Activated T-helper 1 cell treated with anti-CD3 and anti-CD28 coated beads, Interleukin-12 subunit alpha, Interleukin-12 subunit beta, Interleukin-2, Interleukin-4 antibody, amounts not matched to agents 30 ng/mL and 10 ng/mL and 1 ng/mL, durations not matched to agents 14 hours and 24 hours and 36 hours (primary cell): ENCODE measurements at regions not wholly inside any gene's neighbourhood (a gene's known extent, or its start where the extent isn't known, plus 50 kb on each side); places are given as distances from the start of the nearest gene placed in this dataset.
"Not testable (repeated sequence)": the region's sequence is repeated elsewhere in the genome, so short reads cannot be mapped to it uniquely, and the experiment has no call there.

Experiments used
- DNase-seq: peaks from one replicate; pipeline ENCODE4 v3.0.0; 2021; ENCODE audit warnings: low spot score
- H3K27ac Mint-ChIP-seq: one replicate; pipeline ENCODE4 v1.8.0; 2021; ENCODE audit warnings: mild to moderate bottlenecking, mixed read lengths
- H3K27me3 Mint-ChIP-seq: one replicate; pipeline ENCODE4 v1.8.0; 2022; ENCODE audit warnings: mild to moderate bottlenecking, moderate library complexity, mixed read lengths; ENCODE audit not compliant: insufficient read depth
- H3K36me3 Mint-ChIP-seq: one replicate; pipeline ENCODE4 v1.8.0; 2021; ENCODE audit warnings: low read depth, mixed read lengths
- H3K4me1 Mint-ChIP-seq: one replicate; pipeline ENCODE4 v1.8.0; 2021; ENCODE audit warnings: low read depth, mixed read lengths
- H3K4me3 Mint-ChIP-seq: one replicate; pipeline ENCODE4 v1.8.0; 2021; ENCODE audit warnings: mild to moderate bottlenecking, moderate library complexity, mixed read lengths
- H3K9me3 Mint-ChIP-seq: one replicate; pipeline ENCODE4 v1.8.0; 2021; ENCODE audit warnings: mixed read lengths
- intact Hi-C: fragments of 100-400 bp; cut with micrococcal nuclease; formaldehyde crosslinking; loops from one replicate; pipeline ENCODE4 v1.15.1; 2024

- intact Hi-C loops: no loop called here
- Mint-ChIP-seq H3K36me3 (no peaks in the 10 kb centered on the region), H3K4me1 (no peaks in the 10 kb centered on the region)
Observed at GRCh38 chrX:150062292-150063137, 124.2 kb upstream of the EOLA2 start.

DNA sequence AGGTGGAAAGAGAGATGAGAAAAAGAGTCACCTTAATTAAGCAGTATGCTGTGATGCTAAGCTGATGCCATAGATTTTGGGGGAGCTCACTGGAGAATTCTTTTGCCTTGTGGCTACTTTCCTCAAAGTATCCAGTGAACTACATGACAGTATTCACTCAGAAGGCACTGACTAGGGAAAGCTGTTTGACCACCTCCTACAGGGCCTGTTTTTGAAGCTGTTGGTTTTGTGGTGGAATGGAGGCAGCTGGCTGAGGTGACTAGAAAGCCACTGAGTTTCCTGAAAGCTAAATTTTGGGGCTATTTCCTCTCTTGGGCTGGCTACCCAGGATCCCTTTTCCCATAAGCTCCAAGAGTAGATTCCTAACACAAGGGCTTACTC is 124.8 kb upstream of the EOLA2 start:
- intact Hi-C loops: no loop called here
- no peaks in the 10 kb centered on the region for H3K36me3 Mint-ChIP-seq
- peaks cover 5% of the 10 kb centered on the region for H3K27me3 Mint-ChIP-seq
- DNase-seq: no peak
- no peaks in the 10 kb centered on the region for H3K4me1 Mint-ChIP-seq
- H3K9me3 Mint-ChIP-seq: no peaks in the 10 kb centered on the region
- no peak overlapping the region for H3K27ac Mint-ChIP-seq
- no peak overlapping the region for H3K4me3 Mint-ChIP-seq

More at GRCh38 chrX:150062292-150063137, 124.2 kb upstream of the EOLA2 start:
- H3K27ac Mint-ChIP-seq: no peak overlapping the region
- H3K27me3 Mint-ChIP-seq: peaks cover 5% of the 10 kb centered on the region
- no peak for DNase-seq
- no peak overlapping the region for H3K4me3 Mint-ChIP-seq
- H3K9me3 Mint-ChIP-seq: no peaks in the 10 kb centered on the region

DNA sequence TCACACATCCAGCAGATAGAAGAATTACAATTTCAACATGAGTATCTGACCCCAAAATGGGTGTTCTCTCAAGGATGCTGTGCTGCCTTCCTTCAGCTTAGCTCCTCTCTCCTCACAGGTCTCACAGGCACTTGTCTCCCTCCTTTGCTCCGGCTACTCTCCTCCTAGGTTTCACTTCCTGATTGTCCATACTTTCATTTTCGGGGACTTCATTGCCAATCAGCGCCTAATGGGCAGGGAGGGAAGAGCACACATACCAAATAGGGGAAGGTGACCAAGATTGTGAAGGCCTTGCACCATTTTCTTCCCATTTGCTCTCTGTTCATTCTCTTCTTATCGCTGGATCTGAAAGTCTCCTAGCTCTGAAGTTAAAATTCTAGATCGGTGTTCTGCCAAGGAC is 125.4 kb upstream of the EOLA2 start:
- Mint-ChIP-seq H3K4me3 (no peak overlapping the region), H3K4me1 (no peaks in the 10 kb centered on the region), H3K27ac (no peak overlapping the region), H3K9me3 (no peaks in the 10 kb centered on the region), H3K27me3 (peaks cover 2% of the 10 kb centered on the region), H3K36me3 (no peaks in the 10 kb centered on the region)
- no peak for DNase-seq
- intact Hi-C loops: no loop called here

GRCh38 chrX:150074175-150074574 is 135.9 kb upstream of the EOLA2 start:
- Mint-ChIP-seq H3K36me3 (no peaks in the 10 kb centered on the region), H3K9me3 (no peaks in the 10 kb centered on the region), H3K4me1 (no peaks in the 10 kb centered on the region), H3K4me3 (no peak overlapping the region), H3K27me3 (peaks cover 2% of the 10 kb centered on the region), H3K27ac (no peak overlapping the region)
- intact Hi-C loops: no loop called here
- no peak for DNase-seq

- Mint-ChIP-seq H3K36me3 (no peaks in the 10 kb centered on the region), H3K4me1 (no peaks in the 10 kb centered on the region), H3K4me3 (no peak overlapping the region), H3K27me3 (peaks cover 2% of the 10 kb centered on the region), H3K27ac (no peak overlapping the region), H3K9me3 (no peaks in the 10 kb centered on the region)
- DNase-seq: no peak
- intact Hi-C loops: no loop called here
Observed at GRCh38 chrX:150080497-150080896, 142.2 kb upstream of the EOLA2 start.

DNA sequence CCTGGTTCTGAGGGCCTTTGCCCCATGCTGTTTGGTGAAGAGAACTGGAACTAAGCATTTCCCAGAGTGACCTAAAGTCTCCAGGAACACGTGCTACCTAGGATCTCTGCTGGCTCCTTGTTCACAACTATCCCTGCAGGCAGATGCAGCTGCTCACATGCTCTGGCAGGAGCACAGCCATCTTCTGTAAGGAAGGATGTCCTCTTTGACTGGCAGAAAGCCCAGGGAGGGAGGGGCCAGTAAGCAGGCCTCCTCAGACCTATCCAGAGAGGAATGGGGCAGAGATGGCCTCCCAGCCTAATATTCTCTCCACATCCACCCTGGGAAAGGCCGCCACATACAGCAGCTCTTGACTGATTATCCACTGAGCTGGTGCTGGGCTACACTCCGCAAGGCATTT is 142.8 kb upstream of the EOLA2 start:
- intact Hi-C loops: no loop called here
- H3K27me3 Mint-ChIP-seq: peaks cover 2% of the 10 kb centered on the region
- no peak for DNase-seq
- no peaks in the 10 kb centered on the region for H3K36me3 Mint-ChIP-seq
- H3K4me1 Mint-ChIP-seq: no peaks in the 10 kb centered on the region
- H3K9me3 Mint-ChIP-seq: no peaks in the 10 kb centered on the region
- no peak overlapping the region for H3K4me3 Mint-ChIP-seq
- H3K27ac Mint-ChIP-seq: no peak overlapping the region

GRCh38 chrX:150084496-150085229 is 146.4 kb upstream of the EOLA2 start:
- Mint-ChIP-seq H3K4me1 (no peaks in the 10 kb centered on the region), H3K36me3 (no peaks in the 10 kb centered on the region), H3K27ac (no peak overlapping the region), H3K27me3 (peaks cover 2% of the 10 kb centered on the region), H3K9me3 (no peaks in the 10 kb centered on the region), H3K4me3 (no peak overlapping the region)
- intact Hi-C loops: no loop called here
- no peak for DNase-seq

GRCh38 chrX:150085881-150086280 is 147.6 kb upstream of the EOLA2 start:
- H3K27me3 Mint-ChIP-seq: peaks cover 2% of the 10 kb centered on the region
- H3K9me3 Mint-ChIP-seq: no peaks in the 10 kb centered on the region
- intact Hi-C loops: no loop called here
- H3K27ac Mint-ChIP-seq: no peak overlapping the region
- H3K36me3 Mint-ChIP-seq: no peaks in the 10 kb centered on the region
- DNase-seq: no peak
- no peaks in the 10 kb centered on the region for H3K4me1 Mint-ChIP-seq
- no peak overlapping the region for H3K4me3 Mint-ChIP-seq

GRCh38 chrX:150086371-150086770 is 148.1 kb upstream of the EOLA2 start:
- Mint-ChIP-seq H3K27ac (no peak overlapping the region), H3K4me1 (no peaks in the 10 kb centered on the region), H3K27me3 (peaks cover 2% of the 10 kb centered on the region), H3K36me3 (no peaks in the 10 kb centered on the region), H3K9me3 (no peaks in the 10 kb centered on the region), H3K4me3 (no peak overlapping the region)
- intact Hi-C loops: no loop called here
- DNase-seq: no peak

DNA sequence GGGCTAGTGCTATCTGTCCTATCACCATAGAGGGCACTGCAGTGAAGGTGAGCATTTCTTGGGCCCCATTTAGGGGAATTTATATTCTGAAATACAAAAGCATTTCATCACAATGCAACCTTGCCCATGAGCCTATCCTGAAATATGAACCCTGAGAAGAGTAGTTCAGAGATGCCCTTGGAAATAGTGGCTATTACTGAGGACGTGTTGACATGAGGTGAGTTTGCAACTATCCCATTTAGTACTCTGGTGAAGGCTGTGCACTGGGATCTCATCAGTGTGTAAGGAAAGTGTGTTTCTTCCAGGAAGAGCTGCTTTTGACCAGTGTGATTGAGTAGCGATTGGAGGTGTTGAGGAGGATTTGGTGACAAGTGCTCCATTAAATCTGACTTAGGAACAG is 149.3 kb upstream of the EOLA2 start:
- H3K4me1 Mint-ChIP-seq: no peaks in the 10 kb centered on the region
- no peaks in the 10 kb centered on the region for H3K36me3 Mint-ChIP-seq
- no peak overlapping the region for H3K4me3 Mint-ChIP-seq

GRCh38 chrX:150088042-150088441 is 149.8 kb upstream of the EOLA2 start:
- H3K9me3 Mint-ChIP-seq: no peaks in the 10 kb centered on the region
- DNase-seq: no peak
- H3K36me3 Mint-ChIP-seq: no peaks in the 10 kb centered on the region
- peaks cover 2% of the 10 kb centered on the region for H3K27me3 Mint-ChIP-seq
- H3K27ac Mint-ChIP-seq: no peak overlapping the region
- H3K4me3 Mint-ChIP-seq: no peak overlapping the region
- no peaks in the 10 kb centered on the region for H3K4me1 Mint-ChIP-seq
- intact Hi-C loops: no loop called here

More for the DNA sequence above, 149.3 kb upstream of the EOLA2 start:
- Mint-ChIP-seq H3K9me3 (no peaks in the 10 kb centered on the region), H3K27me3 (peaks cover 2% of the 10 kb centered on the region), H3K27ac (no peak overlapping the region)
- no peak for DNase-seq
- intact Hi-C loops: no loop called here

- H3K4me3 Mint-ChIP-seq: no peak overlapping the region
Observed at GRCh38 chrX:150088766-150089518, 150.7 kb upstream of the EOLA2 start.

GRCh38 chrX:150091300-150091699 is 153.0 kb upstream of the EOLA2 start:
- H3K4me3 Mint-ChIP-seq, H3K36me3 Mint-ChIP-seq, H3K27me3 Mint-ChIP-seq, H3K4me1 Mint-ChIP-seq, DNase-seq, H3K27ac Mint-ChIP-seq, intact Hi-C loops, H3K9me3 Mint-ChIP-seq: not testable (repeated sequence)

More at GRCh38 chrX:150088766-150089518, 150.7 kb upstream of the EOLA2 start:
- no peaks in the 10 kb centered on the region for H3K36me3 Mint-ChIP-seq
- peaks cover under 1% of the 10 kb centered on the region for H3K27me3 Mint-ChIP-seq
- H3K4me1 Mint-ChIP-seq: no peaks in the 10 kb centered on the region
- DNase-seq: no peak
- H3K9me3 Mint-ChIP-seq: no peaks in the 10 kb centered on the region
- intact Hi-C loops: no loop called here
- H3K27ac Mint-ChIP-seq: no peak overlapping the region
